MCF 10A (cell line): ENCODE measurements at regions not wholly inside any gene's neighbourhood (a gene's known extent, or its start where the extent isn't known, plus 50 kb on each side); places are given as distances from the start of the nearest gene placed in this dataset.

Experiments
- BruUV-seq: library from RNA; stranded (reverse); fragments of 400-500 nt; replicated peaks from 2 replicates; lab custom pipeline; 2021; lab: Mats Ljungman, UMichigan
- CTCF ChIA-PET: fragments of 300-600 bp; sonication (Branson Sonifier 250); formaldehyde crosslinking; extraction: SDS; loops from one replicate; lab custom pipeline; 2021; ENCODE audit warnings: antibody characterized with exemption, inconsistent platforms; lab: Yijun Ruan, JAX
- POLR2A ChIA-PET: fragments of 300-600, 350-650 bp; sonication (Branson Sonifier 250); formaldehyde crosslinking; extraction: SDS; loops from one replicate; lab custom pipeline; 2020; ENCODE audit warnings: antibody characterized with exemption, inconsistent platforms; lab: Yijun Ruan, JAX
- DNase-seq: peaks from one replicate; pipeline ENCODE4 v3.0.0-alpha.2; 2018; ENCODE audit not compliant: unreplicated experiment
- H3K27ac Mint-ChIP-seq: one replicate; pipeline ENCODE4 v1.8.0; 2022; ENCODE audit warnings: mild to moderate bottlenecking, low read depth, mixed read lengths; ENCODE audit not compliant: unreplicated experiment
- H3K27me3 Mint-ChIP-seq: one replicate; pipeline ENCODE4 v1.8.0; 2022; ENCODE audit warnings: mixed read lengths; ENCODE audit not compliant: insufficient read depth, unreplicated experiment
- H3K36me3 Mint-ChIP-seq: one replicate; pipeline ENCODE4 v1.8.0; 2022; ENCODE audit warnings: mild to moderate bottlenecking, moderate library complexity, mixed read lengths; ENCODE audit not compliant: insufficient read depth, unreplicated experiment
- H3K4me1 Mint-ChIP-seq: one replicate; pipeline ENCODE4 v1.8.0; 2022; ENCODE audit warnings: mixed read lengths; ENCODE audit not compliant: insufficient read depth, unreplicated experiment
- H3K4me3 Mint-ChIP-seq: one replicate; pipeline ENCODE4 v1.8.0; 2022; ENCODE audit warnings: mild to moderate bottlenecking, moderate library complexity, mixed read lengths; ENCODE audit not compliant: unreplicated experiment
- H3K9me3 Mint-ChIP-seq: one replicate; pipeline ENCODE4 v1.8.0; 2022; ENCODE audit warnings: mixed read lengths; ENCODE audit not compliant: unreplicated experiment
- CTCF ChIP-seq: fragments of 200-600 bp; IDR thresholded peaks from one replicate; pipeline ENCODE4 v1.8.0; 2022; ENCODE audit warnings: antibody characterized with exemption, mild to moderate bottlenecking; ENCODE audit not compliant: unreplicated experiment
- intact Hi-C: fragments of 100-400 bp; cut with micrococcal nuclease; formaldehyde crosslinking; loops from 2 replicates; pipeline ENCODE4 v1.14.1; 2022

- BruUV-seq: no TSS peak
- TF ChIP-seq CTCF: no peak
- H3K4me1 Mint-ChIP-seq: no peaks in the 10 kb centered on the region
- intact Hi-C loops: no loop called here
- DNase-seq: no peak
- H3K4me3 Mint-ChIP-seq: no peak overlapping the region
- H3K27ac Mint-ChIP-seq: no peak overlapping the region
- POLR2A ChIA-PET: no interaction called here
- H3K27me3 Mint-ChIP-seq: no peaks in the 10 kb centered on the region
- H3K36me3 Mint-ChIP-seq: no peaks in the 10 kb centered on the region
- peaks cover 8% of the 10 kb centered on the region for H3K9me3 Mint-ChIP-seq
- CTCF ChIA-PET: interaction anchor here (0.6 to 1.8 kb wide), 3 partner anchors 9 to 11 kb away, joined by 3 to 5 read pairs (median 4); no protein-coding TSS in a partner anchor
These were observed 754.1 kb upstream of the MAP3K7 start for GRCh38 chr6:91340896-91341395.

DNA sequence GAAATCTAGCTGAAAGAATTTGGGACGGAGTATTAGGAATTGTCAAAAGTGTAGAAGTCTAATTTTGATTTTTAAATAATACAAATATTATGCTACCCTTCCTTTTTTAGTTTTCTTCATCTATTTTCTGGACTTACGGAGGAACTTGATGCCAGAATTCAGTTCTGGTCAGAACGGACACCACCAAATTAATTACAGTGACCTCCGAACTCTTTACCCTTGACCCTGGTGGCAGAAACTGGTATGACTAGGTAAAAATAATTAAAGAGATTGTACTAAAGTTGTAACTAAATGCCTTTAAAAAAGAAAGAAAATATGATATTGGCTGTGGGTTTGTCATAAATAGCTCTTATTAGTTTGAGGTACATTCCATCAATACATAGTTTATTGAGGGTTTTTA is 751.1 kb upstream of the MAP3K7 start:
- no peaks in the 10 kb centered on the region for H3K36me3 Mint-ChIP-seq
- no peak overlapping the region for H3K4me3 Mint-ChIP-seq
- no peaks in the 10 kb centered on the region for H3K27me3 Mint-ChIP-seq
- TF ChIP-seq CTCF: peak; percentile 34
- intact Hi-C loops: no loop called here
- no peak overlapping the region for H3K27ac Mint-ChIP-seq
- POLR2A ChIA-PET: no interaction called here
- no peak for DNase-seq
- BruUV-seq: no TSS peak
- no peaks in the 10 kb centered on the region for H3K4me1 Mint-ChIP-seq
- peaks cover 8% of the 10 kb centered on the region for H3K9me3 Mint-ChIP-seq
- CTCF ChIA-PET: interaction anchor here (0.6 to 1.4 kb wide), 5 partner anchors 8 to 925 kb away, joined by 3 to 6 read pairs (median 5); no protein-coding TSS in a partner anchor

DNA sequence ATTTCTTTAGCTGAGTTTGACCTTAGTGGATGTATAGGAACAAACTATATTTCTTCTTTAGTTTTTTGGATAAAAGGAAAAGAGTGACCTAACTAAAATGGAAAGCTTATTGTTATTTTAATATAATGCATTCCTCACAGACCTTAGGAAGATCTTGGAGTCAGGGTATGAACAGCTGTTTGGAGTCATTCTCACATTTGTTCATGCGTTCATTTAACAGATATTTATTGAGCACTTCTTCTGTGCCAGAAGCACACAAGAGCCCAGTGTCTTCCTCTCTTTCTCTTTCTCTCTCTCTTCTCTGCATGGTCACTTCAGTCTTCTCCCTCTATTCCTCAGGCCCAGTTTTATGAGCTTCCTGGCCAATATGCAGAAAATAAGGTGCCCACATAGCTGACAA is 744.0 kb upstream of the MAP3K7 start:
- Mint-ChIP-seq H3K4me1 (no peaks in the 10 kb centered on the region), H3K27ac (no peak overlapping the region), H3K27me3 (peaks cover 10% of the 10 kb centered on the region), H3K36me3 (no peaks in the 10 kb centered on the region), H3K9me3 (no peaks in the 10 kb centered on the region), H3K4me3 (no peak overlapping the region)
- POLR2A ChIA-PET: interaction anchor here (1.1 kb wide), 1 partner anchor 15 kb away, joined by 3 read pairs; no protein-coding TSS in a partner anchor
- no TSS peak for BruUV-seq
- DNase-seq: no peak
- intact Hi-C loops: loop anchor here (1.0 kb wide), 1 partner anchor 1446 kb away; no protein-coding TSS in a partner anchor
- no peak for TF ChIP-seq CTCF
- CTCF ChIA-PET: interaction anchor here (0.6 to 3.5 kb wide), 27 partner anchors 11 to 1633 kb away, joined by 3 to 15 read pairs (median 3); no protein-coding TSS in a partner anchor

DNA sequence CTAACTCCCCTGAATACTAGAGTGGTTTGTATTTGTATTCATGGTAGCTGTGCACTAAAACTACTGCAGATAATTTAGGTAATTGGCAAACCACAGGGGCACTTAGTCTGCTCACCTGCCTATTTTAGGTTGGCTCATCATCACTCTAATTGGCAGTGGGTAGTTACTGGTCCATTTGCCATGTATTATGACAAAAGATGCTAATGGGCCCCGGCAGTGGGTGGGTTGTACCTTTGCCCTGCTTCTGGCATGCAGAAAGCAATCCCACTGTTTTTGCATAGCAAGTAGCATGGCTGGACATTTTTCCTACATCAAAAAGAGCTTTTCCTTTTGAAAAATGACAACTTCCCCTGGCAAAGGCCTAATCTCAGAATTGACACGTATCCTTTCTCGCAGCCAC is 741.4 kb upstream of the MAP3K7 start:
- no peak for TF ChIP-seq CTCF
- Mint-ChIP-seq H3K27ac (no peak overlapping the region), H3K4me3 (no peak overlapping the region), H3K36me3 (no peaks in the 10 kb centered on the region), H3K9me3 (no peaks in the 10 kb centered on the region), H3K4me1 (no peaks in the 10 kb centered on the region), H3K27me3 (peaks cover 10% of the 10 kb centered on the region)
- intact Hi-C loops: no loop called here
- no TSS peak for BruUV-seq
- ChIA-PET CTCF (interaction anchor here (0.6 to 1.2 kb wide), 2 partner anchors 34 to 388 kb away, joined by 3 read pairs; no protein-coding TSS in a partner anchor), POLR2A (interaction anchor here (0.6 kb wide), 1 partner anchor 255 kb away, joined by 4 read pairs; no protein-coding TSS in a partner anchor)
- DNase-seq: no peak
